ENCODE measurements at regions not wholly inside any gene's neighbourhood (a gene's known extent, or its start where the extent isn't known, plus 50 kb on each side); places are given as distances from the start of the nearest gene placed in this dataset.

DNA sequence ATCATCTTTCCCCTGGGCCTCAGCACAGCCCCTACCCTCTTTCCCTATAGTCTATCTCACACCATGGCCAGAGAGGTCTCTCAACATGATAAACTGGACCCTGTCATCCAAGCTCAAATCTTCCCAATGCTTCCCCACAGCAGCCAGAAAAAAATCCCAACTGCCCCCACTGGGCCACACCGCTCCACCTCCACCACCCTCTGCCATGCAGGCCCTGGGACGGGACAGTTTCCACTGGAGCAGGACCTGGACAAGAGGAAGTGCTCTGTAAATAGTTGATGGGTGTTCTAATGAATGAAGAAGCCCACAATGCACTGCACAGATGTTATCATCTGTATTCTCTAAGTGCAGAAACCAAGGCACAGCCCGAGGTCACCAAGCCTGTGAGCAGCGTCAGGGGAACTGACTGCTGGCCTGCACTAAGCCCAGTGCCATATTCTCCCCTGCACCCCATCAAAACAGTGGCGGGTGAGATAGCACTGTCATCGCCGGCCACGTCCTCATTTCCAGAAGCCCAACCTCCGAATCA, 161.1 kb downstream of the NUP210 start:
- peaks cover 22% of the 10 kb centered on the region for H3K27me3 Mint-ChIP-seq (ENCODE audit: unreplicated experiment)
- H3K36me3 Mint-ChIP-seq (ENCODE audit: unreplicated experiment), result no peaks in the 10 kb centered on the region
- no peak overlapping the region for H3K27ac Mint-ChIP-seq (ENCODE audit: unreplicated experiment)
- no peaks in the 10 kb centered on the region for H3K9me3 Mint-ChIP-seq (ENCODE audit: unreplicated experiment)
- no peak for DNase-seq (ENCODE audit: extremely low spot score, unreplicated experiment)
- H3K4me3 Mint-ChIP-seq (ENCODE audit: unreplicated experiment), result no peak overlapping the region
- TF ChIP-seq, protein P1, sequence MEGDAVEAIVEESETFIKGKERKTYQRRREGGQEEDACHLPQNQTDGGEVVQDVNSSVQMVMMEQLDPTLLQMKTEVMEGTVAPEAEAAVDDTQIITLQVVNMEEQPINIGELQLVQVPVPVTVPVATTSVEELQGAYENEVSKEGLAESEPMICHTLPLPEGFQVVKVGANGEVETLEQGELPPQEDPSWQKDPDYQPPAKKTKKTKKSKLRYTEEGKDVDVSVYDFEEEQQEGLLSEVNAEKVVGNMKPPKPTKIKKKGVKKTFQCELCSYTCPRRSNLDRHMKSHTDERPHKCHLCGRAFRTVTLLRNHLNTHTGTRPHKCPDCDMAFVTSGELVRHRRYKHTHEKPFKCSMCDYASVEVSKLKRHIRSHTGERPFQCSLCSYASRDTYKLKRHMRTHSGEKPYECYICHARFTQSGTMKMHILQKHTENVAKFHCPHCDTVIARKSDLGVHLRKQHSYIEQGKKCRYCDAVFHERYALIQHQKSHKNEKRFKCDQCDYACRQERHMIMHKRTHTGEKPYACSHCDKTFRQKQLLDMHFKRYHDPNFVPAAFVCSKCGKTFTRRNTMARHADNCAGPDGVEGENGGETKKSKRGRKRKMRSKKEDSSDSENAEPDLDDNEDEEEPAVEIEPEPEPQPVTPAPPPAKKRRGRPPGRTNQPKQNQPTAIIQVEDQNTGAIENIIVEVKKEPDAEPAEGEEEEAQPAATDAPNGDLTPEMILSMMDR (IDR thresholded peaks at IDR 0.05), result no peak
- H3K4me1 Mint-ChIP-seq (ENCODE audit: unreplicated experiment), result no peaks in the 10 kb centered on the region

DNA sequence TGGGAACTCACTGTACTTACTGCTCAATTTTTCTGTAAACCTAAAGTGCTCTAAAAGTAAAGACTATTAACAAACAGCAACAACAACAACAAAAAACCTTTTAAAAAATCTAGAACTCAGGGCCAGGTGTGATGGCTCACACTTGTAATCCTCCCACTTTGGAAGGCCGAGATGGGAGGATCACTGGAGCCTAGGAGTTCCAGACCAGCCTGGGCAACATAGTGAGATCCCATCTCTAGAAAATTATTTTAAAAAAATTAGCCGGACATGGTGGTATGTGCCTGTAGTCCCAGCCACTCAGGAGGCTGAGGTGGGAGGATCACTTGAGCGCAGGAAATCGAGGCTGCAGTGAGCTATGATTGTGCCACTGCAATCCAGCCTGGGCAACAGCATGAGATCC, 161.8 kb downstream of the NUP210 start:
- H3K36me3 Mint-ChIP-seq (ENCODE audit: unreplicated experiment), result no peaks in the 10 kb centered on the region
- no peak overlapping the region for H3K27ac Mint-ChIP-seq (ENCODE audit: unreplicated experiment)
- TF ChIP-seq, protein P1 (IDR thresholded peaks at IDR 0.05), result no peak
- no peaks in the 10 kb centered on the region for H3K4me1 Mint-ChIP-seq (ENCODE audit: unreplicated experiment)
- H3K27me3 Mint-ChIP-seq (ENCODE audit: unreplicated experiment), result peaks cover 22% of the 10 kb centered on the region
- no peak for DNase-seq (ENCODE audit: extremely low spot score, unreplicated experiment)
- H3K4me3 Mint-ChIP-seq (ENCODE audit: unreplicated experiment), result no peak overlapping the region
- H3K9me3 Mint-ChIP-seq (ENCODE audit: unreplicated experiment), result no peaks in the 10 kb centered on the region

DNA sequence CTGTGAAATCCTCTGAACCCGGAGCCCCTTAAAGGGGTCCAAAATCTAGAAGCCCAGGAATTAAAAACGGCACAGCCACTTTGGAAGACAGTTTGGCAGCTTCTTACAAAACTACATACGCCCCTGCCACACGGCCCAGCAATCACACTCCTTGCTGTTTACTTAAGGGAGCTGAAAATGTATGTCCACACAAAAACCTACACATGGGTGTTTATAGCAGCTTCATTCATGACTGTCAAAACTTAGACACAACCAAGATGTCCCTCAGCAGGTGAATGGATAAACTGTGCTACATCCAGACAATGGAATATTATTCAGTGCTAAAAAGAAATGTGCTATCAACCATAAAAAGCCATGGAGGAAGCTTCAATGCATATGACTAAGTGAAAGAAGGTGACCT, 162.5 kb downstream of the NUP210 start:
- Mint-ChIP-seq H3K27ac (ENCODE audit: unreplicated experiment) (no peak overlapping the region), H3K27me3 (ENCODE audit: unreplicated experiment) (peaks cover 22% of the 10 kb centered on the region), H3K9me3 (ENCODE audit: unreplicated experiment) (no peaks in the 10 kb centered on the region), H3K36me3 (ENCODE audit: unreplicated experiment) (no peaks in the 10 kb centered on the region), H3K4me3 (ENCODE audit: unreplicated experiment) (no peak overlapping the region), H3K4me1 (ENCODE audit: unreplicated experiment) (no peaks in the 10 kb centered on the region)
- TF ChIP-seq, protein P1 (IDR thresholded peaks at IDR 0.05), result no peak
- DNase-seq (ENCODE audit: extremely low spot score, unreplicated experiment), result no peak

DNA sequence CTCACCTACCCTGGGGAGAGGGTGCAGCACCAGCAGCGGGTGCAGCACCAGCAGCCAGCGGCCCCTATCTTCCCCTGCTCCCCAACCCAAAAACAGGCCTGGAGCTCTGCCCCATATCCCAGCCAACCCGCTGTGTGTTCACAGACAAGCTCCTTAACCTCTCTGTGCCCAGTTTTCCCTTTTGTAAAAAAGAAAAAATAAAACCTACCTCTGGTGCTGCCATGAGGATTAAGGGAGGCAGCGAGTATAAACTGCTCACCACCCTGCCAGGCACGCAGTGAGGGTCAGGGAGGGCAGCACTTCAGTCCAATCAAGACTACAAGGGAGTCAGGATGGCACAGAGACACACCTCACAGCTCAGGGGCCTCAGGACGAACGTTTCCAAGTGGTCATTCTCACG, 163.3 kb downstream of the NUP210 start:
- TF ChIP-seq, protein P1 (IDR thresholded peaks at IDR 0.05), result no peak
- H3K27ac Mint-ChIP-seq (ENCODE audit: unreplicated experiment), result no peak overlapping the region
- no peaks in the 10 kb centered on the region for H3K4me1 Mint-ChIP-seq (ENCODE audit: unreplicated experiment)
- H3K9me3 Mint-ChIP-seq (ENCODE audit: unreplicated experiment), result no peaks in the 10 kb centered on the region
- no peak for DNase-seq (ENCODE audit: extremely low spot score, unreplicated experiment)
- peaks cover 29% of the 10 kb centered on the region for H3K27me3 Mint-ChIP-seq (ENCODE audit: unreplicated experiment)
- H3K4me3 Mint-ChIP-seq (ENCODE audit: unreplicated experiment), result no peak overlapping the region
- H3K36me3 Mint-ChIP-seq (ENCODE audit: unreplicated experiment), result no peaks in the 10 kb centered on the region

DNA sequence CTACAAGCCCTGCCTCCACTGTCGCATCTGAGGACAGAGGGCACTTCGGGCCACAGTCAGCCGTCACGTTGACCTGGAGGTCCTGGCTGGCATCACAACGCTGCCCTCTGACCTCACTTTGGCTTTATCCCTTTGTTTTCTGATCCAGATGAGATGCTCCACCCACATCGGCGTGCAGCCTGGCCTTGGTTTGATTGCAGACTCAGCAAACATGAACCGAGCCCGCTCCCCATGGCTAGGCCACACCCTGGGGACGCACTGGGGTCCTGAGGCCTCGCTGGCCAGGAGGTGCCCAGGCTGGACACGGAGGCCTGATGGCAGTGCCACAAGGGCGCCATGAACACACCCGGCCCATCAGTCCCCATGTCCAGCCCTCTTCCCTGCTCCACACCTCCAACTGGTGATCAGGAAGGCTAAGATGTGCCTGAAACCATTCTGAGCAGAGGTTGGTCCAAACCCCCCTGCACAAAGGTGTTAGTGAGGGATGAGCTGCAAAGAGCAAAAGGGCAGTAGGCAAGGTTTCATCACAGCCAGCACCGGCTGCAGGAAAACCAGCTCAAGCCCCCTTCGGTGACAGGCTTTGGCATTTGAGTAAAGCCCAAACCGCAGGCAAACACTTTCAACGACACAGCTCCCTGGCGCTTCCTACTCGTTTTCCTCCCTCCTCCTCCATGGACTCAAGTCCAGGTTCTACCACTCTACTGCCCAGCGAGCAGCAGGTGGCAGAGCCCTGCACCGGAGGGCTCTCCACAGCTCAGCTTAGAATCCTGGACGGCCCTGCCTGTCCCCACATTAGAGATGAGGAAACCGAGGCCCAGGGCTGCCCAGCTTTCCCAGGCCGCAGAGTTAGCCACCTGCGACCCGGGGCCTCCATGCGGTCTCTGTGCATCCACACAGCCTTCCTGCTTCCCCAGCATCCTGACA, 165.8 kb downstream of the NUP210 start:
- Mint-ChIP-seq H3K4me1 (ENCODE audit: unreplicated experiment) (no peaks in the 10 kb centered on the region), H3K36me3 (ENCODE audit: unreplicated experiment) (no peaks in the 10 kb centered on the region), H3K9me3 (ENCODE audit: unreplicated experiment) (no peaks in the 10 kb centered on the region), H3K27ac (ENCODE audit: unreplicated experiment) (no peak overlapping the region), H3K27me3 (ENCODE audit: unreplicated experiment) (peaks cover 27% of the 10 kb centered on the region), H3K4me3 (ENCODE audit: unreplicated experiment) (no peak overlapping the region)
- TF ChIP-seq, protein P1 (IDR thresholded peaks at IDR 0.05), result no peak
- no peak for DNase-seq (ENCODE audit: extremely low spot score, unreplicated experiment)
